ENCODE measurements at regions not wholly inside any gene's neighbourhood (a gene's known extent, or its start where the extent isn't known, plus 50 kb on each side); places are given as distances from the start of the nearest gene placed in this dataset.

- no peak for TF ChIP-seq EZH2 (IDR thresholded peaks at IDR 0.05; ENCODE audit: insufficient read depth, poor library complexity, severe bottlenecking)
- no peak for TF ChIP-seq EZH2phosphoT487 (IDR thresholded peaks at IDR 0.05; ENCODE audit: insufficient read depth, low read depth)
Observed at GRCh38 chr3:4061783-4062360, 241.3 kb upstream of the SETMAR start.

All from GM23248 (cell line).